H1 (cell line): ENCODE measurements at regions not wholly inside any gene's neighbourhood (a gene's known extent, or its start where the extent isn't known, plus 50 kb on each side); places are given as distances from the start of the nearest gene placed in this dataset.

ENCODE experiments used
- CTCF ChIA-PET: fragments of 300-600 bp; sonication (Branson Sonifier 250); formaldehyde crosslinking; loops from one replicate; lab custom pipeline; 2021; ENCODE audit not compliant: partially characterized antibody; lab: Charles Lee
- POLR2A ChIA-PET: fragments of 300-600 bp; sonication (Branson Sonifier 250); formaldehyde crosslinking; loops from one replicate; lab custom pipeline; 2021; ENCODE audit warnings: inconsistent platforms; ENCODE audit not compliant: partially characterized antibody; lab: Charles Lee
- DNase-seq, 2 experiments: peaks; one replicate each; pipeline versions ENCODE4 v3.0.0 to v3.0.0-alpha.2; 2010 to 2022; ENCODE audit warnings: low spot score in 2 of 2, low read depth in 1 of 2, mixed read lengths in 1 of 2
- FAIRE-seq: peaks from 2 replicates; lab custom pipeline; 2011; peaks lifted over from hg19 to GRCh38; lab: Jason Lieb, UNC
- H2AFZ ChIP-seq: 2 replicates; pipeline ENCODE4 v1.8.1; 2012; ENCODE audit warnings: low read length, inconsistent platforms
- H2AK5ac ChIP-seq: 2 replicates; pipeline ENCODE4 v1.6.1; 2013; ENCODE audit warnings: low read depth, low read length
- H2BK120ac ChIP-seq: replicated peaks from 2 replicates; pipeline ENCODE3; 2013; ENCODE audit warnings: low read depth, low read length, inconsistent platforms
- H2BK12ac ChIP-seq: 2 replicates; pipeline ENCODE4 v1.6.1; 2013; ENCODE audit warnings: low read depth, low read length
- H2BK15ac ChIP-seq: 2 replicates; pipeline ENCODE4 v1.6.1; 2013; ENCODE audit warnings: low read length
- H2BK20ac ChIP-seq: 2 replicates; pipeline ENCODE4 v1.6.1; 2013; ENCODE audit warnings: low read length
- H2BK5ac ChIP-seq: 2 replicates; pipeline ENCODE4 v1.6.1; 2013; ENCODE audit warnings: low read depth, low read length
- H3K14ac ChIP-seq: 2 replicates; pipeline ENCODE4 v1.6.1; 2013; ENCODE audit warnings: inconsistent platforms; ENCODE audit not compliant: insufficient read length
- H3K18ac ChIP-seq: 2 replicates; pipeline ENCODE4 v1.6.1; 2013; ENCODE audit warnings: low read length; ENCODE audit errors: extremely low read depth
- H3K23ac ChIP-seq: 2 replicates; pipeline ENCODE4 v1.6.1; 2013; ENCODE audit warnings: inconsistent platforms; ENCODE audit not compliant: insufficient read length
- H3K23me2 ChIP-seq: 2 replicates; pipeline ENCODE4 v1.6.1; 2013; ENCODE audit warnings: low read depth, low read length
- H3K27ac ChIP-seq: 2 replicates; pipeline ENCODE4 v1.6.1; 2011; ENCODE audit warnings: low read depth, low read length, inconsistent platforms
- H3K27me3 ChIP-seq, 4 experiments: replicated peaks in 1 of 4; 1 replicate in 1 of 4; 2 replicates in 3 of 4; pipeline versions ENCODE4 v1.6.1 to v1.8.1; 2011 to 2013; ENCODE audit warnings: low read length in 3 of 4, mild to moderate bottlenecking in 3 of 4, inconsistent platforms in 2 of 4, mixed read lengths in 2 of 4, moderate library complexity in 1 of 4; ENCODE audit not compliant: control insufficient read depth in 3 of 4, insufficient read depth in 3 of 4; ENCODE audit errors: extremely low read depth in 1 of 4
- H3K36me3 ChIP-seq, 4 experiments: 2 replicates each; pipeline versions ENCODE4 v1.6.1 to v1.8.1; 2011 to 2013; ENCODE audit warnings: mild to moderate bottlenecking in 4 of 4, low read length in 3 of 4, moderate library complexity in 2 of 4, control low read depth in 1 of 4, inconsistent platforms in 1 of 4; ENCODE audit not compliant: insufficient read depth in 4 of 4, control insufficient read depth in 2 of 4
- H3K4ac ChIP-seq: replicated peaks from 2 replicates; pipeline ENCODE3; 2013; ENCODE audit warnings: low read length, low read depth, mixed read lengths, inconsistent platforms; ENCODE audit not compliant: insufficient read length
- H3K4me1 ChIP-seq, 4 experiments: replicated peaks in 1 of 4; 1 replicate in 1 of 4; 2 replicates in 3 of 4; pipeline versions ENCODE4 v1.6.1 to v1.8.1; 2011 to 2013; ENCODE audit warnings: low read length in 3 of 4, inconsistent platforms in 2 of 4, mixed read lengths in 1 of 4; ENCODE audit not compliant: insufficient read depth in 4 of 4, control insufficient read depth in 3 of 4
- H3K4me2 ChIP-seq, 2 experiments: 2 replicates each; pipeline versions ENCODE4 v1.6.1 to v1.8.1; 2011 to 2013; ENCODE audit warnings: low read depth in 2 of 2, low read length in 2 of 2, control low read depth in 1 of 2, inconsistent platforms in 1 of 2, mild to moderate bottlenecking in 1 of 2; ENCODE audit not compliant: insufficient read depth in 1 of 2
- H3K4me3 ChIP-seq, 4 experiments: fragments of 200-600, 300-600 bp in 1 of 4; sonication (generic), shearing (Covaris generic), sonication (Bioruptor Twin) in 1 of 4; 2 replicates each; pipeline versions ENCODE4 v1.5.1 to v1.8.1; 2011 to 2016; ENCODE audit warnings: low read length in 4 of 4, low read depth in 3 of 4, control low read depth in 2 of 4, inconsistent platforms in 2 of 4, mild to moderate bottlenecking in 2 of 4, mixed read lengths in 1 of 4, moderate library complexity in 1 of 4; ENCODE audit not compliant: insufficient read depth in 2 of 4; ENCODE audit errors: extremely low read depth in 1 of 4
- H3K56ac ChIP-seq: replicated peaks from 2 replicates; pipeline ENCODE3; 2013; ENCODE audit warnings: low read depth, mild to moderate bottlenecking, mixed read lengths, low read length, inconsistent platforms; ENCODE audit not compliant: insufficient read length
- H3K79me1 ChIP-seq: 2 replicates; pipeline ENCODE4 v1.6.1; 2013; ENCODE audit warnings: low read depth, low read length, control low read depth
- H3K79me2 ChIP-seq, 2 experiments: 2 replicates each; pipeline versions ENCODE4 v1.6.1 to v1.8.1; 2012 to 2013; ENCODE audit warnings: low read length in 2 of 2, mild to moderate bottlenecking in 2 of 2, inconsistent platforms in 1 of 2; ENCODE audit not compliant: insufficient read depth in 2 of 2, control insufficient read depth in 1 of 2
- H3K9ac ChIP-seq, 4 experiments: replicated peaks in 1 of 4; 1 replicate in 1 of 4; 2 replicates in 3 of 4; pipeline versions ENCODE4 v1.6.1 to v1.8.1; 2011 to 2013; ENCODE audit warnings: low read depth in 3 of 4, low read length in 3 of 4, control low read depth in 2 of 4, mild to moderate bottlenecking in 2 of 4, moderate library complexity in 2 of 4, inconsistent platforms in 1 of 4; ENCODE audit errors: extremely low read depth in 1 of 4
- H3K9me3 ChIP-seq, 2 experiments: 2 replicates each; pipeline versions ENCODE4 v1.6.1 to v1.8.1; 2012 to 2013; ENCODE audit warnings: mild to moderate bottlenecking in 2 of 2, moderate library complexity in 2 of 2, control low read depth in 1 of 2, inconsistent platforms in 1 of 2, low read depth in 1 of 2, low read length in 1 of 2, mixed read lengths in 1 of 2; ENCODE audit not compliant: insufficient read depth in 2 of 2
- H4K20me1 ChIP-seq, 2 experiments: replicated peaks in 1 of 2; 2 replicates each; pipeline versions ENCODE3 to v1.8.1; 2011 to 2013; ENCODE audit warnings: inconsistent platforms in 2 of 2, low read length in 2 of 2, mild to moderate bottlenecking in 1 of 2; ENCODE audit not compliant: insufficient read depth in 2 of 2, control insufficient read depth in 1 of 2
- H4K5ac ChIP-seq: 2 replicates; pipeline ENCODE4 v1.6.1; 2013; ENCODE audit warnings: low read length, low read depth, mixed read lengths, inconsistent platforms; ENCODE audit not compliant: insufficient read length
- H4K8ac ChIP-seq: 2 replicates; pipeline ENCODE4 v1.8.0; 2013; ENCODE audit warnings: mild to moderate bottlenecking, moderate library complexity, low read length, inconsistent platforms; ENCODE audit not compliant: insufficient read depth; ENCODE audit errors: extremely low read depth
- H4K91ac ChIP-seq: replicated peaks from 2 replicates; pipeline ENCODE3; 2013; ENCODE audit warnings: low read length, mixed read lengths, inconsistent platforms; ENCODE audit not compliant: insufficient read length
- ASH2L ChIP-seq: fragments of 200-600, 300-600 bp; sonication (generic); IDR thresholded peaks from one replicate; pipeline ENCODE4 v1.7.1; 2017; ENCODE audit warnings: low read length
- ATF3 ChIP-seq: IDR thresholded peaks from 2 replicates; pipeline ENCODE4 v1.6.1; 2011; ENCODE audit warnings: low read depth, mild to moderate bottlenecking, low read length; ENCODE audit not compliant: insufficient read depth
- CBX8 ChIP-seq: fragments of 300-800, 300-1000 bp; sonication (generic); IDR thresholded peaks from 2 replicates; pipeline ENCODE4 v1.7.1; 2016; ENCODE audit warnings: low read depth, low read length, borderline replicate concordance
- EP300 ChIP-seq, 2 experiments: IDR thresholded peaks; 1 replicate in 1 of 2; 2 replicates in 1 of 2; pipeline ENCODE4 v1.6.1; 2011 to 2012; ENCODE audit warnings: low read depth in 2 of 2, low read length in 2 of 2, mild to moderate bottlenecking in 2 of 2, borderline replicate concordance in 1 of 2, inconsistent platforms in 1 of 2, moderate library complexity in 1 of 2
- NANOG ChIP-seq: IDR thresholded peaks from 2 replicates; pipeline ENCODE4 v1.6.1; 2011; ENCODE audit warnings: low read length, low read depth, mild to moderate bottlenecking, inconsistent platforms; ENCODE audit not compliant: insufficient read depth, poor library complexity, severe bottlenecking
- RXRA ChIP-seq: IDR thresholded peaks from 2 replicates; pipeline ENCODE4 v1.6.1; 2011; ENCODE audit warnings: low read depth, mild to moderate bottlenecking, low read length, moderate library complexity; ENCODE audit not compliant: insufficient read depth
- SIRT6 ChIP-seq: IDR thresholded peaks from one replicate; pipeline ENCODE4 v1.7.1; 2012; ENCODE audit warnings: low read length, inconsistent platforms
- WGBS, 2 experiments: shearing (Covaris generic) in 1 of 2; methylation state at CpG; one replicate each; pipeline versions ENCODE4 v1.1.6 to v1.1.7; 2013 to 2015; ENCODE audit warnings: low lambda C conversion rate in 2 of 2, mixed read lengths in 2 of 2, inconsistent platforms in 1 of 2, low coverage in 1 of 2, missing lambda C conversion rate in 1 of 2; ENCODE audit not compliant: insufficient replicate concordance in 2 of 2, insufficient coverage in 1 of 2, insufficient read length in 1 of 2; ENCODE audit errors: extremely low coverage in 1 of 2, missing lambda C conversion rate in 1 of 2; 5-methylcytosine and 5-hydroxymethylcytosine counted together

- Histone ChIP-seq H2BK20ac (no peak overlapping the region), H2BK120ac (no peak overlapping the region), H4K20me1 (no peaks in the 10 kb centered on the region), H3K36me3 (no peaks in the 10 kb centered on the region), H3K14ac (no peak overlapping the region), H3K4me3 (no peak overlapping the region), H3K9me3 (no peaks in the 10 kb centered on the region; a peak in 1 of 4 replicates), H4K91ac (no peak overlapping the region), H3K23ac (no peak overlapping the region), H2BK12ac (no peak overlapping the region), H2AFZ (no peak overlapping the region), H4K8ac (no peak overlapping the region), H3K18ac (no peak overlapping the region), H3K4me1 (no peaks in the 10 kb centered on the region), H3K56ac (no peak overlapping the region), H3K79me1 (no peaks in the 10 kb centered on the region), H3K27me3 (no peaks in the 10 kb centered on the region), H3K79me2 (no peaks in the 10 kb centered on the region), H2AK5ac (no peak overlapping the region), H3K23me2 (no peaks in the 10 kb centered on the region), H3K4me2 (no peak overlapping the region), H3K27ac (no peak overlapping the region), H2BK15ac (no peak overlapping the region), H4K5ac (no peak overlapping the region), H2BK5ac (no peak overlapping the region), H3K4ac (no peak overlapping the region), H3K9ac (no peak overlapping the region)
- CTCF ChIA-PET: no interaction called here
- DNase-seq: no peak
- WGBS, 2 experiments: 91% methylated on average over 8 of the region's 8 CpGs; no CpG with 5 or more reads in 1 of the 2 experiments
- TF ChIP-seq SIRT6 (no peak), ASH2L (no peak), EP300 (IDR thresholded peaks at IDR 0.05; ENCODE audit: borderline replicate concordance in 1 of 2, low read depth in 2 of 2, low read length in 2 of 2) (no peak), RXRA (no peak), NANOG (no peak), ATF3 (no peak), CBX8 (no peak)
- POLR2A ChIA-PET: no interaction called here
- no peak for FAIRE-seq
Observed at GRCh38 chr16:80900593-80900954, 96.2 kb upstream of the CDYL2 start.
